Bronchial epithelial cell (primary cell): ENCODE measurements at regions not wholly inside any gene's neighbourhood (a gene's known extent, or its start where the extent isn't known, plus 50 kb on each side); places are given as distances from the start of the nearest gene placed in this dataset.

Source experiments
- DNase-seq: peaks from one replicate; pipeline ENCODE4 v3.0.0-alpha.2; 2010; ENCODE audit warnings: low read depth
- FAIRE-seq: peaks from 2 replicates; lab custom pipeline; 2011; peaks lifted over from hg19 to GRCh38; lab: Jason Lieb, UNC
- H3K27me3 ChIP-seq: 2 replicates; pipeline ENCODE4 v1.5.1; 2011; ENCODE audit warnings: low read length; ENCODE audit not compliant: control insufficient read depth, insufficient read depth
- H3K36me3 ChIP-seq: 2 replicates; pipeline ENCODE4 v1.5.1; 2011; ENCODE audit warnings: low read length; ENCODE audit not compliant: control insufficient read depth, insufficient read depth
- H3K4me3 ChIP-seq: 2 replicates; pipeline ENCODE4 v1.5.1; 2011; ENCODE audit warnings: mild to moderate bottlenecking, low read depth, low read length, control low read depth
- CTCF ChIP-seq: IDR thresholded peaks from 2 replicates; pipeline ENCODE4 v1.5.1; 2011; ENCODE audit warnings: mild to moderate bottlenecking, moderate library complexity, low read length, control low read depth, inconsistent platforms; ENCODE audit not compliant: insufficient read depth, severe bottlenecking

- no peak overlapping the region for H3K4me3 ChIP-seq
- TF ChIP-seq CTCF: no peak
- no peaks in the 10 kb centered on the region for H3K27me3 ChIP-seq
- no peaks in the 10 kb centered on the region for H3K36me3 ChIP-seq
- DNase-seq: no peak
- no peak for FAIRE-seq
Observed at GRCh38 chr16:9328411-9328810, 237.0 kb downstream of the HAPSTR1 start.

- no peak overlapping the region for H3K4me3 ChIP-seq
- FAIRE-seq (no peak), DNase-seq (no peak)
- no peaks in the 10 kb centered on the region for H3K27me3 ChIP-seq
- no peak for TF ChIP-seq CTCF
- H3K36me3 ChIP-seq: no peaks in the 10 kb centered on the region
Observed at GRCh38 chr16:9330095-9330494, 238.7 kb downstream of the HAPSTR1 start.

GRCh38 chr16:9331503-9331902, 240.1 kb downstream of the HAPSTR1 start:
- no peak for TF ChIP-seq CTCF
- Histone ChIP-seq H3K36me3 (no peaks in the 10 kb centered on the region), H3K27me3 (no peaks in the 10 kb centered on the region), H3K4me3 (no peak overlapping the region)
- DNase-seq (no peak), FAIRE-seq (no peak)

- no peak overlapping the region for H3K4me3 ChIP-seq
- H3K36me3 ChIP-seq: no peaks in the 10 kb centered on the region
- no peak for TF ChIP-seq CTCF
- no peak for FAIRE-seq
- no peaks in the 10 kb centered on the region for H3K27me3 ChIP-seq
- no peak for DNase-seq
Observed at GRCh38 chr16:9332574-9333148, 241.2 kb downstream of the HAPSTR1 start.

GRCh38 chr16:9333469-9333868, 242.0 kb downstream of the HAPSTR1 start:
- DNase-seq (no peak), FAIRE-seq (no peak)
- H3K36me3 ChIP-seq: no peaks in the 10 kb centered on the region
- TF ChIP-seq CTCF: no peak
- no peaks in the 10 kb centered on the region for H3K27me3 ChIP-seq
- no peak overlapping the region for H3K4me3 ChIP-seq

GRCh38 chr16:9334103-9334502, 242.7 kb downstream of the HAPSTR1 start:
- no peak for FAIRE-seq
- TF ChIP-seq CTCF: no peak
- Histone ChIP-seq H3K36me3 (no peaks in the 10 kb centered on the region), H3K27me3 (no peaks in the 10 kb centered on the region), H3K4me3 (no peak overlapping the region)
- no peak for DNase-seq
